ENCODE measurements at regions not wholly inside any gene's neighbourhood (a gene's known extent, or its start where the extent isn't known, plus 50 kb on each side); places are given as distances from the start of the nearest gene placed in this dataset.

- no TSS peak for BruUV-seq (replicated peaks)
- Histone ChIP-seq H3K9me3 (ENCODE audit: low read depth, low read length, poor library complexity, severe bottlenecking) (no peaks in the 10 kb centered on the region), H3K4me1 (ENCODE audit: insufficient read depth, low read length, poor library complexity, severe bottlenecking) (no peaks in the 10 kb centered on the region), H3K36me3 (ENCODE audit: insufficient read depth, low read length, poor library complexity, severe bottlenecking) (no peaks in the 10 kb centered on the region), H3K27ac (ENCODE audit: low read depth, low read length, poor library complexity, severe bottlenecking) (no peak overlapping the region), H3K27me3 (replicated peaks; ENCODE audit: insufficient read depth, low read depth, low read length, poor library complexity) (peaks cover 18% of the 10 kb centered on the region), H3K4me3 (ENCODE audit: low read depth, low read length, poor library complexity, severe bottlenecking) (no peak overlapping the region)
- POLR2A ChIA-PET (ENCODE audit: low non-redundant PET): no interaction called here
- intact Hi-C loops (cut with micrococcal nuclease; ENCODE audit: unreplicated experiment): loop anchor here (5.0 kb wide), 1 partner anchor 64 kb away; no protein-coding TSS in a partner anchor
- no peak for TF ChIP-seq EZH2 (IDR thresholded peaks at IDR 0.05; ENCODE audit: borderline replicate concordance, low read depth, low read length, poor library complexity, severe bottlenecking)
- no peak for TF ChIP-seq CTCF (conservative IDR thresholded peaks at IDR 0.05; ENCODE audit: low read depth, low read length)
- no peak for DNase-seq (ENCODE audit: low spot score)
- CTCF ChIA-PET: no interaction called here
Observed at GRCh38 chr21:16243396-16243795, 513.6 kb downstream of the USP25 start.

DNA sequence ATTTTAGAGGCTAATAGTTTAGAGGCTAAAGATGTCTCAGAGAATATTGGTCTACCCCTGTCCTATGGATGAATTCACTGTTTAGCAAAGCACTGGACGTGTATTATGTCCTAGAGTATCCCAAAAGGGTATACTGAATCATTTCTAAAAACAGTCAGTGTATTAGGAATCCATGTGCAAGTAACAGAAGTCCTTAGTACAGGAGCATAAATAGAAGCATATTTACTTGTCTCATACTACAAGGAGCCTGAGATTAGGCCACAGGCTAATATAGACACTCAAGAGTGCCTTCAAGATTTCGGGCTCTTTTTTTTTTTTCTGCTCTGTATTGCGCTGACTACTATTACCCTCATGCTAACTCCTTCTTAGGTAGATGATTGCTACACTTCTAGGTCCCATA, 518.9 kb downstream of the USP25 start:
- intact Hi-C loops (cut with micrococcal nuclease; ENCODE audit: unreplicated experiment): no loop called here

GRCh38 chr21:16250273-16250672, 520.5 kb downstream of the USP25 start:
- no TSS peak for BruUV-seq (replicated peaks)
- Histone ChIP-seq H3K4me1 (ENCODE audit: insufficient read depth, low read length, poor library complexity, severe bottlenecking) (no peaks in the 10 kb centered on the region), H3K4me3 (ENCODE audit: low read depth, low read length, poor library complexity, severe bottlenecking) (no peak overlapping the region), H3K27me3 (replicated peaks; ENCODE audit: insufficient read depth, low read depth, low read length, poor library complexity) (no peaks in the 10 kb centered on the region), H3K36me3 (ENCODE audit: insufficient read depth, low read length, poor library complexity, severe bottlenecking) (no peaks in the 10 kb centered on the region), H3K9me3 (ENCODE audit: low read depth, low read length, poor library complexity, severe bottlenecking) (no peaks in the 10 kb centered on the region), H3K27ac (ENCODE audit: low read depth, low read length, poor library complexity, severe bottlenecking) (no peak overlapping the region)
- intact Hi-C loops (cut with micrococcal nuclease; ENCODE audit: unreplicated experiment): no loop called here
- TF ChIP-seq CTCF (conservative IDR thresholded peaks at IDR 0.05; ENCODE audit: low read depth, low read length) (no peak), EZH2 (IDR thresholded peaks at IDR 0.05; ENCODE audit: borderline replicate concordance, low read depth, low read length, poor library complexity, severe bottlenecking) (no peak)
- CTCF ChIA-PET: no interaction called here
- POLR2A ChIA-PET (ENCODE audit: low non-redundant PET): no interaction called here
- no peak for DNase-seq (ENCODE audit: low spot score)

More for the DNA sequence above, 518.9 kb downstream of the USP25 start:
- Histone ChIP-seq H3K27me3 (replicated peaks; ENCODE audit: insufficient read depth, low read depth, low read length, poor library complexity) (peaks cover 5% of the 10 kb centered on the region), H3K4me3 (ENCODE audit: low read depth, low read length, poor library complexity, severe bottlenecking) (no peak overlapping the region), H3K4me1 (ENCODE audit: insufficient read depth, low read length, poor library complexity, severe bottlenecking) (no peaks in the 10 kb centered on the region), H3K27ac (ENCODE audit: low read depth, low read length, poor library complexity, severe bottlenecking) (no peak overlapping the region), H3K36me3 (ENCODE audit: insufficient read depth, low read length, poor library complexity, severe bottlenecking) (no peaks in the 10 kb centered on the region), H3K9me3 (ENCODE audit: low read depth, low read length, poor library complexity, severe bottlenecking) (no peaks in the 10 kb centered on the region)
- CTCF ChIA-PET: no interaction called here
- DNase-seq (ENCODE audit: low spot score): no peak
- TF ChIP-seq CTCF (conservative IDR thresholded peaks at IDR 0.05; ENCODE audit: low read depth, low read length) (no peak), EZH2 (IDR thresholded peaks at IDR 0.05; ENCODE audit: borderline replicate concordance, low read depth, low read length, poor library complexity, severe bottlenecking) (no peak)
- POLR2A ChIA-PET (ENCODE audit: low non-redundant PET): no interaction called here
- no TSS peak for BruUV-seq (replicated peaks)

Data from A673 (cell line).